H9 (cell line): ENCODE measurements at regions not wholly inside any gene's neighbourhood (a gene's known extent, or its start where the extent isn't known, plus 50 kb on each side); places are given as distances from the start of the nearest gene placed in this dataset.

Source experiments
- DNase-seq: peaks from one replicate; pipeline ENCODE4 v3.0.0-alpha.2; 2017
- H2AFZ ChIP-seq: one replicate; pipeline ENCODE4 v1.6.1; 2013; ENCODE audit warnings: mild to moderate bottlenecking, low read length, control low read depth, moderate library complexity
- H2AK5ac ChIP-seq: 2 replicates; pipeline ENCODE4 v1.6.1; 2013; ENCODE audit warnings: low read length, control low read depth, mixed read lengths; ENCODE audit not compliant: insufficient read length
- H2BK120ac ChIP-seq: one replicate; pipeline ENCODE4 v1.6.1; 2013; ENCODE audit warnings: low read depth, mild to moderate bottlenecking, low read length, control low read depth, inconsistent platforms; ENCODE audit not compliant: poor library complexity, severe bottlenecking
- H2BK12ac ChIP-seq: 2 replicates; pipeline ENCODE4 v1.6.1; 2013; ENCODE audit warnings: low read length, control low read depth, mixed read lengths, low read depth; ENCODE audit not compliant: insufficient read length
- H2BK15ac ChIP-seq: 2 replicates; pipeline ENCODE4 v1.6.1; 2013; ENCODE audit warnings: low read depth, low read length, control low read depth
- H2BK20ac ChIP-seq: one replicate; pipeline ENCODE4 v1.6.1; 2013; ENCODE audit warnings: low read depth, mild to moderate bottlenecking, low read length, control low read depth, inconsistent platforms; ENCODE audit not compliant: poor library complexity, severe bottlenecking
- H2BK5ac ChIP-seq: 2 replicates; pipeline ENCODE4 v1.6.1; 2013; ENCODE audit warnings: low read length, control low read depth, mixed read lengths; ENCODE audit not compliant: insufficient read length
- H3K14ac ChIP-seq: 2 replicates; pipeline ENCODE4 v1.6.1; 2013; ENCODE audit warnings: low read length, control low read depth; ENCODE audit not compliant: insufficient read depth
- H3K18ac ChIP-seq: 2 replicates; pipeline ENCODE4 v1.6.1; 2013; ENCODE audit warnings: low read depth, mild to moderate bottlenecking, mixed read lengths, low read length, control low read depth; ENCODE audit not compliant: insufficient read length
- H3K23ac ChIP-seq: 2 replicates; pipeline ENCODE4 v1.6.1; 2013; ENCODE audit warnings: low read length, control low read depth, mixed read lengths, low read depth; ENCODE audit not compliant: insufficient read length
- H3K23me2 ChIP-seq: 2 replicates; pipeline ENCODE4 v1.6.1; 2013; ENCODE audit warnings: low read depth, mild to moderate bottlenecking, mixed read lengths, low read length, control low read depth; ENCODE audit not compliant: insufficient read length, poor library complexity, severe bottlenecking
- H3K27ac ChIP-seq: 2 replicates; pipeline ENCODE4 v1.5.1; 2013; ENCODE audit warnings: low read length, control low read depth, mixed read lengths, low read depth; ENCODE audit not compliant: insufficient read length
- H3K27me3 ChIP-seq: 2 replicates; pipeline ENCODE4 v1.6.1; 2013; ENCODE audit warnings: low read length, control low read depth, inconsistent platforms; ENCODE audit not compliant: insufficient read depth
- H3K4ac ChIP-seq: 2 replicates; pipeline ENCODE4 v1.6.1; 2013; ENCODE audit warnings: low read depth, mild to moderate bottlenecking, control low read depth, inconsistent platforms, low read length, moderate library complexity
- H3K4me1 ChIP-seq: 2 replicates; pipeline ENCODE4 v1.6.1; 2013; ENCODE audit warnings: low read length, control low read depth, inconsistent platforms; ENCODE audit not compliant: insufficient read depth
- H3K4me2 ChIP-seq: 2 replicates; pipeline ENCODE4 v1.6.1; 2013; ENCODE audit warnings: low read length, control low read depth, mixed read lengths; ENCODE audit not compliant: insufficient read length, insufficient read depth
- H3K56ac ChIP-seq: 2 replicates; pipeline ENCODE4 v1.6.1; 2013; ENCODE audit warnings: low read depth, mild to moderate bottlenecking, mixed read lengths, low read length, control low read depth; ENCODE audit not compliant: insufficient read length
- H3K79me1 ChIP-seq: 2 replicates; pipeline ENCODE4 v1.6.1; 2013; ENCODE audit warnings: low read depth, mild to moderate bottlenecking, moderate library complexity, low read length, control low read depth, inconsistent platforms; ENCODE audit not compliant: insufficient read depth, poor library complexity, severe bottlenecking
- H3K79me2 ChIP-seq: 2 replicates; pipeline ENCODE4 v1.6.1; 2013; ENCODE audit warnings: low read length, control low read depth, inconsistent platforms; ENCODE audit not compliant: insufficient read depth
- H3K9ac ChIP-seq: 2 replicates; pipeline ENCODE4 v1.6.1; 2013; ENCODE audit warnings: low read length, control low read depth, mixed read lengths; ENCODE audit not compliant: insufficient read length; ENCODE audit errors: extremely low read depth
- H3K9me3 ChIP-seq: one replicate; pipeline ENCODE4 v1.6.1; 2013; ENCODE audit warnings: low read depth, low read length, inconsistent platforms; ENCODE audit not compliant: control insufficient read depth
- H3T11ph ChIP-seq: one replicate; pipeline ENCODE4 v1.6.1; 2013; ENCODE audit warnings: mild to moderate bottlenecking, low read length, control low read depth, inconsistent platforms
- H4K20me1 ChIP-seq: one replicate; pipeline ENCODE4 v1.6.1; 2013; ENCODE audit not compliant: control insufficient read depth, insufficient read length, insufficient read depth
- H4K5ac ChIP-seq: 2 replicates; pipeline ENCODE4 v1.6.1; 2013; ENCODE audit warnings: low read depth, mild to moderate bottlenecking, mixed read lengths, low read length, control low read depth; ENCODE audit not compliant: insufficient read length
- H4K8ac ChIP-seq: replicated peaks from 2 replicates; pipeline ENCODE4 v1.6.1; 2013; ENCODE audit warnings: low read length, control low read depth, mixed read lengths, low read depth; ENCODE audit not compliant: insufficient read length
- H4K91ac ChIP-seq: 2 replicates; pipeline ENCODE4 v1.6.1; 2013; ENCODE audit warnings: low read depth, mild to moderate bottlenecking, moderate library complexity, mixed read lengths, low read length, control low read depth; ENCODE audit not compliant: insufficient read length
- H3K27ac Mint-ChIP-seq, 3 experiments: 2 replicates in 2 of 3; 3 replicates in 1 of 3; pipeline ENCODE4 v1.8.0; 2020 to 2021; ENCODE audit warnings: mixed read lengths in 3 of 3, mild to moderate bottlenecking in 1 of 3, moderate library complexity in 1 of 3
- H3K27me3 Mint-ChIP-seq: 2 replicates; pipeline ENCODE4 v1.8.0; 2021; ENCODE audit warnings: low read depth, mild to moderate bottlenecking, moderate library complexity, mixed read lengths
- H3K36me3 Mint-ChIP-seq, 3 experiments: 2 replicates in 2 of 3; 3 replicates in 1 of 3; pipeline ENCODE4 v1.8.0; 2020 to 2021; ENCODE audit warnings: low read depth in 3 of 3, mixed read lengths in 3 of 3; ENCODE audit not compliant: insufficient read depth in 1 of 3
- H3K4me1 Mint-ChIP-seq, 2 experiments: 2 replicates each; pipeline ENCODE4 v1.8.0; 2020; ENCODE audit warnings: mixed read lengths in 2 of 2
- H3K4me3 Mint-ChIP-seq, 2 experiments: 2 replicates in 1 of 2; 3 replicates in 1 of 2; pipeline ENCODE4 v1.8.0; 2020 to 2021; ENCODE audit warnings: mild to moderate bottlenecking in 2 of 2, mixed read lengths in 2 of 2, moderate library complexity in 1 of 2
- H3K9me3 Mint-ChIP-seq, 2 experiments: 2 replicates in 1 of 2; 3 replicates in 1 of 2; pipeline ENCODE4 v1.8.0; 2020; ENCODE audit warnings: mild to moderate bottlenecking in 2 of 2, mixed read lengths in 2 of 2, moderate library complexity in 1 of 2
- WGBS: extraction: QIAGEN DNeasy Blood & Tissue Kit; methylation state at CpG from one replicate; pipeline ENCODE4 v1.1.7; 2013; ENCODE audit warnings: missing lambda C conversion rate, low lambda C conversion rate, mixed read lengths; ENCODE audit not compliant: insufficient read length; ENCODE audit errors: extremely low coverage; 5-methylcytosine and 5-hydroxymethylcytosine counted together
- TF ChIP-seq, protein P1 (sequence below): fragments of 200-600 bp; sonication (generic); conservative IDR thresholded peaks from 3 replicates; pipeline ENCODE4 v1.8.0; 2021; ENCODE audit warnings: antibody characterized with exemption, mild to moderate bottlenecking

DNA sequence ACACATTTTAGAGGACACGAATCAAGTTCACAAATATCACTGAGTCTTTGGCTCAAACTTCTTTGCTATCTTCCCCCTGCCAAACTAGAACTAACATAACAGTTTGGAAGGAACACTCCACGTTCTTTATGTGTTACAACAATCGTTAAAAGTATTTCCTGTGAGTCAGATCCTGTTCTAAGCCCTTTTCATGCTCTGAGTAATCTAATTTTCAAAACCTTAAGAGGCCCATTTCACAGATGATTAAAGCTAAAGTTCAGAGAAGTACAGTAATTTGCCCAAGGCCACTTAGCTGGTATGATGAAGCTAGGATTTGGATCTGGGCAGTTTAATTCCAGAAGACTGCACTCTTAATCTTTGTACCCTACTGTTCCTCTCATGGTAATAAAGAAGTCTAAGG is 854.4 kb upstream of the INTU start:
- no peak overlapping the region for H3K4me3 Mint-ChIP-seq
- peaks cover 8 to 10% of the 10 kb centered on the region in 2 experiments for H3K4me1 Mint-ChIP-seq
- Histone ChIP-seq H4K8ac (no peak overlapping the region), H2BK120ac (no peak overlapping the region), H3K79me2 (no peaks in the 10 kb centered on the region), H3K4me2 (no peak overlapping the region), H2BK20ac (no peak overlapping the region), H3K4ac (no peak overlapping the region), H3K27ac (no peak overlapping the region), H4K5ac (no peak overlapping the region), H2BK15ac (no peak overlapping the region), H3K23me2 (no peaks in the 10 kb centered on the region), H3K79me1 (no peaks in the 10 kb centered on the region), H3K18ac (no peak overlapping the region), H2AK5ac (no peak overlapping the region), H3K9me3 (no peaks in the 10 kb centered on the region), H2BK12ac (no peak overlapping the region), H4K91ac (no peak overlapping the region), H3K9ac (no peak overlapping the region), H3K23ac (no peak overlapping the region), H3K56ac (no peak overlapping the region), H2AFZ (no peak overlapping the region), H4K20me1 (no peaks in the 10 kb centered on the region), H2BK5ac (no peak overlapping the region), H3K14ac (no peak overlapping the region), H3K4me1 (no peaks in the 10 kb centered on the region), H3K27me3 (no peaks in the 10 kb centered on the region), H3T11ph (no peak overlapping the region)
- no peak for DNase-seq
- no peaks in the 10 kb centered on the region for H3K27me3 Mint-ChIP-seq
- no CpG with 5 or more reads among the region's 3 CpGs for WGBS
- no peak overlapping the region for H3K27ac Mint-ChIP-seq
- no peaks in the 10 kb centered on the region for H3K9me3 Mint-ChIP-seq
- TF ChIP-seq, protein P1, sequence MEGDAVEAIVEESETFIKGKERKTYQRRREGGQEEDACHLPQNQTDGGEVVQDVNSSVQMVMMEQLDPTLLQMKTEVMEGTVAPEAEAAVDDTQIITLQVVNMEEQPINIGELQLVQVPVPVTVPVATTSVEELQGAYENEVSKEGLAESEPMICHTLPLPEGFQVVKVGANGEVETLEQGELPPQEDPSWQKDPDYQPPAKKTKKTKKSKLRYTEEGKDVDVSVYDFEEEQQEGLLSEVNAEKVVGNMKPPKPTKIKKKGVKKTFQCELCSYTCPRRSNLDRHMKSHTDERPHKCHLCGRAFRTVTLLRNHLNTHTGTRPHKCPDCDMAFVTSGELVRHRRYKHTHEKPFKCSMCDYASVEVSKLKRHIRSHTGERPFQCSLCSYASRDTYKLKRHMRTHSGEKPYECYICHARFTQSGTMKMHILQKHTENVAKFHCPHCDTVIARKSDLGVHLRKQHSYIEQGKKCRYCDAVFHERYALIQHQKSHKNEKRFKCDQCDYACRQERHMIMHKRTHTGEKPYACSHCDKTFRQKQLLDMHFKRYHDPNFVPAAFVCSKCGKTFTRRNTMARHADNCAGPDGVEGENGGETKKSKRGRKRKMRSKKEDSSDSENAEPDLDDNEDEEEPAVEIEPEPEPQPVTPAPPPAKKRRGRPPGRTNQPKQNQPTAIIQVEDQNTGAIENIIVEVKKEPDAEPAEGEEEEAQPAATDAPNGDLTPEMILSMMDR: no peak
- H3K36me3 Mint-ChIP-seq: no peaks in the 10 kb centered on the region
